ENCODE measurements at regions not wholly inside any gene's neighbourhood (a gene's known extent, or its start where the extent isn't known, plus 50 kb on each side); places are given as distances from the start of the nearest gene placed in this dataset.

GRCh38 chr15:69623392-69624154 lies 171.0 kb downstream of the RPLP1 start:
- no peak for TF ChIP-seq RAD21 (IDR thresholded peaks at IDR 0.05; ENCODE audit: low read length)
- no peak for TF ChIP-seq POLR2A (IDR thresholded peaks at IDR 0.05; ENCODE audit: low read depth, low read length)
- TF ChIP-seq CTCF (conservative IDR thresholded peaks at IDR 0.05; ENCODE audit: low read depth, low read length), result no peak
- TF ChIP-seq USF2 (IDR thresholded peaks at IDR 0.05; ENCODE audit: low read depth, low read length), result no peak
- TF ChIP-seq MXI1 (IDR thresholded peaks at IDR 0.05; ENCODE audit: borderline replicate concordance, low read depth, low read length), result no peak
- TF ChIP-seq MAFK (IDR thresholded peaks at IDR 0.05; ENCODE audit: low read depth, low read length), result peak; percentile 48; the same call in 1 of the 2 replicates
